GM12878 (cell line): ENCODE measurements at regions not wholly inside any gene's neighbourhood (a gene's known extent, or its start where the extent isn't known, plus 50 kb on each side); places are given as distances from the start of the nearest gene placed in this dataset.

Experiments
- ATAC-seq: fragments of 200-7000 bp; cut with Tn5 transposase; 3 replicates; pipeline ENCODE4 v1.9.1; 2020; ENCODE audit warnings: mild to moderate bottlenecking, moderate library complexity
- BruUV-seq: library from RNA; stranded (reverse); fragments of 400-500 nt; replicated peaks from 2 replicates; lab custom pipeline; 2021; lab: Mats Ljungman, UMichigan
- CTCF ChIA-PET: fragments of 300-600 bp; sonication (Branson Sonifier 250); formaldehyde crosslinking; extraction: SDS; loops from one replicate; lab custom pipeline; 2021; ENCODE audit warnings: inconsistent platforms; lab: Yijun Ruan, JAX
- POLR2A ChIA-PET: fragments of 350-600 bp; formaldehyde crosslinking; extraction: SDS; loops from one replicate; lab custom pipeline; 2021; ENCODE audit warnings: inconsistent platforms; lab: Charles Lee
- RAD21 ChIA-PET: fragments of 300-600 bp; sonication (Branson Sonifier 250); formaldehyde crosslinking; loops from one replicate; lab custom pipeline; 2023; ENCODE audit warnings: antibody characterized with exemption; ENCODE audit not compliant: unreplicated experiment; lab: Charles Lee
- SMC1A ChIA-PET: fragments of 300-600 bp; sonication (Branson Sonifier 250); formaldehyde crosslinking; loops from one replicate; lab custom pipeline; 2023; ENCODE audit not compliant: unreplicated experiment, uncharacterized antibody; lab: Charles Lee
- DNase-seq: peaks from one replicate; pipeline ENCODE4 v3.0.0-alpha.2; 2011; ENCODE audit warnings: low read depth, low spot score
- FAIRE-seq: peaks from 3 replicates; lab custom pipeline; 2011; peaks lifted over from hg19 to GRCh38; lab: Jason Lieb, UNC
- H2AFZ ChIP-seq: 2 replicates; pipeline ENCODE4 v1.6.0; 2011; ENCODE audit warnings: low read depth, low read length, control low read depth; ENCODE audit not compliant: control insufficient read depth
- H3K27ac ChIP-seq: 2 replicates; pipeline ENCODE4 v1.5.1; 2011; ENCODE audit warnings: control low read depth; ENCODE audit not compliant: control insufficient read depth, insufficient read depth
- H3K27me3 ChIP-seq, 2 experiments: replicated peaks in 1 of 2; 2 replicates each; pipeline versions ENCODE4 v1.6.0 to v1.6.1; 2011; ENCODE audit warnings: low read length in 1 of 2; ENCODE audit not compliant: control insufficient read depth in 2 of 2, insufficient read depth in 2 of 2
- H3K36me3 ChIP-seq, 2 experiments: 2 replicates each; pipeline ENCODE4 v1.5.1; 2011; ENCODE audit warnings: low read length in 1 of 2; ENCODE audit not compliant: control insufficient read depth in 2 of 2, insufficient read depth in 2 of 2
- H3K4me1 ChIP-seq: 2 replicates; pipeline ENCODE4 v1.6.1; 2011; ENCODE audit warnings: mild to moderate bottlenecking, low read length, moderate library complexity, mixed read lengths; ENCODE audit not compliant: control insufficient read depth, insufficient read depth
- H3K4me2 ChIP-seq: 2 replicates; pipeline ENCODE4 v1.6.0; 2011; ENCODE audit warnings: control low read depth; ENCODE audit not compliant: control insufficient read depth, insufficient read depth
- H3K4me3 ChIP-seq: fragments of 200-600 bp; sonication (generic); 2 replicates; pipeline ENCODE4 v1.5.1; 2016
- H3K79me2 ChIP-seq: 2 replicates; pipeline ENCODE4 v1.6.0; 2011; ENCODE audit warnings: low read length; ENCODE audit not compliant: control insufficient read depth, insufficient read depth
- H3K9ac ChIP-seq: 2 replicates; pipeline ENCODE4 v1.8.0; 2011; ENCODE audit warnings: low read length, control low read depth, mixed read lengths; ENCODE audit not compliant: control insufficient read depth, insufficient read depth
- H3K9me3 ChIP-seq: replicated peaks from 3 replicates; pipeline ENCODE4 v1.5.1; 2011; ENCODE audit warnings: mild to moderate bottlenecking, low read length; ENCODE audit not compliant: control insufficient read depth, insufficient read depth
- H4K20me1 ChIP-seq: 2 replicates; pipeline ENCODE4 v1.6.0; 2011; ENCODE audit not compliant: control insufficient read depth, insufficient read depth
- ATF3 ChIP-seq: IDR thresholded peaks from 2 replicates; pipeline ENCODE4 v1.6.1; 2011; ENCODE audit warnings: low read depth, mild to moderate bottlenecking, low read length, moderate library complexity, borderline replicate concordance; ENCODE audit errors: extremely low read depth
- BHLHE40 ChIP-seq, 2 experiments: fragments of 450-650 bp in 1 of 2; IDR thresholded peaks; 2 replicates each; pipeline ENCODE4 v1.6.1; 2011 to 2017; ENCODE audit warnings: low read depth in 2 of 2, borderline replicate concordance in 1 of 2, improper control_type of control experiment in 1 of 2, low read length in 1 of 2, mild to moderate bottlenecking in 1 of 2
- CREB1 ChIP-seq: IDR thresholded peaks from 2 replicates; pipeline ENCODE4 v1.6.1; 2012; ENCODE audit warnings: low read depth, mild to moderate bottlenecking, inconsistent platforms
- CREM ChIP-seq: IDR thresholded peaks from 2 replicates; pipeline ENCODE4 v1.6.1; 2014; ENCODE audit warnings: antibody characterized with exemption, low read depth
- CTCF ChIP-seq, 3 experiments: IDR thresholded peaks in 2 of 3; conservative IDR thresholded peaks in 1 of 3; 2 replicates each; pipeline ENCODE4 v1.5.1; 2011; ENCODE audit warnings: low read depth in 3 of 3, low read length in 3 of 3, mild to moderate bottlenecking in 3 of 3, control low read depth in 2 of 3, moderate library complexity in 2 of 3, inconsistent platforms in 1 of 3, mixed read lengths in 1 of 3; ENCODE audit not compliant: control insufficient read depth in 2 of 3, insufficient read depth in 1 of 3; ENCODE audit errors: extremely low read depth in 1 of 3
- MYC ChIP-seq: IDR thresholded peaks from 2 replicates; pipeline ENCODE4 v1.6.1; 2011; ENCODE audit warnings: mild to moderate bottlenecking, low read length, moderate library complexity, inconsistent platforms; ENCODE audit not compliant: insufficient read depth, insufficient replicate concordance, insufficient read length, severe bottlenecking
- NFIC ChIP-seq: IDR thresholded peaks from 2 replicates; pipeline ENCODE4 v1.6.1; 2012; ENCODE audit warnings: low read depth, mild to moderate bottlenecking, inconsistent platforms, low read length, moderate library complexity
- NR2C1 ChIP-seq: fragments of 450-650 bp; IDR thresholded peaks from 2 replicates; pipeline ENCODE4 v1.6.1; 2017; ENCODE audit warnings: antibody characterized with exemption, mild to moderate bottlenecking, moderate library complexity
- PAX8 ChIP-seq: fragments of 450-650 bp; IDR thresholded peaks from 2 replicates; pipeline ENCODE4 v1.6.1; 2017; ENCODE audit warnings: mild to moderate bottlenecking, moderate library complexity
- RAD21 ChIP-seq: IDR thresholded peaks from 2 replicates; pipeline ENCODE4 v1.6.1; 2011; ENCODE audit warnings: mild to moderate bottlenecking, low read depth, low read length, moderate library complexity; ENCODE audit not compliant: insufficient read depth
- RB1 ChIP-seq: fragments of 450-650 bp; formaldehyde crosslinking; IDR thresholded peaks from 2 replicates; pipeline ENCODE4 v1.6.1; 2017; ENCODE audit warnings: mild to moderate bottlenecking, borderline replicate concordance
- RBBP5 ChIP-seq: fragments of 200-600 bp; sonication (generic); conservative IDR thresholded peaks from 2 replicates; pipeline ENCODE4 v1.6.1; 2016
- RELB ChIP-seq: fragments of 450-650 bp; IDR thresholded peaks from 2 replicates; pipeline ENCODE4 v1.6.1; 2017; ENCODE audit warnings: low read depth, mild to moderate bottlenecking, moderate library complexity
- SMAD1 ChIP-seq: fragments of 450-650 bp; IDR thresholded peaks from 2 replicates; pipeline ENCODE4 v1.6.1; 2018; ENCODE audit warnings: mild to moderate bottlenecking, low read depth; ENCODE audit not compliant: partially characterized antibody
- SMAD5 ChIP-seq: IDR thresholded peaks from 2 replicates; pipeline ENCODE4 v1.6.1; 2016; ENCODE audit warnings: antibody characterized with exemption, low read depth
- SMC3 ChIP-seq: IDR thresholded peaks from 2 replicates; pipeline ENCODE4 v1.6.1; 2011; ENCODE audit warnings: low read length, improper control_type of control experiment, borderline replicate concordance
- USF2 ChIP-seq: IDR thresholded peaks from 2 replicates; pipeline ENCODE4 v1.6.1; 2011; ENCODE audit warnings: low read depth, low read length, improper control_type of control experiment, borderline replicate concordance
- WRNIP1 ChIP-seq: IDR thresholded peaks from 2 replicates; pipeline ENCODE4 v1.6.1; 2011; ENCODE audit warnings: low read depth, low read length, improper control_type of control experiment, borderline replicate concordance
- ZNF622 ChIP-seq: fragments of 450-650 bp; IDR thresholded peaks from 2 replicates; pipeline ENCODE4 v1.6.1; 2017; ENCODE audit warnings: mild to moderate bottlenecking, inconsistent platforms
- WGBS: methylation state at CpG from one replicate; pipeline ENCODE4 v1.1.6; 2016; ENCODE audit warnings: low lambda C conversion rate; ENCODE audit not compliant: insufficient replicate concordance, insufficient coverage; ENCODE audit errors: missing lambda C conversion rate; 5-methylcytosine and 5-hydroxymethylcytosine counted together
- in situ Hi-C: fragments of 300-500 bp; cut with MboI; formaldehyde crosslinking; loops from 9 replicates; pipeline ENCODE4 v1.14.3; 2018; ENCODE audit warnings: mixed read lengths
- intact Hi-C: fragments of 100-400 bp; cut with micrococcal nuclease; formaldehyde crosslinking; loops from one replicate; pipeline ENCODE4 v1.14.2; 2022; ENCODE audit not compliant: unreplicated experiment

- DNase-seq = no peak
- Histone ChIP-seq H3K27me3 (no peaks in the 10 kb centered on the region), H4K20me1 (no peaks in the 10 kb centered on the region), H3K27ac (no peak overlapping the region), H3K4me2 (no peak overlapping the region), H3K4me1 (no peaks in the 10 kb centered on the region), H3K4me3 (no peak overlapping the region), H3K79me2 (no peaks in the 10 kb centered on the region), H2AFZ (no peak overlapping the region), H3K9me3 (no peaks in the 10 kb centered on the region), H3K36me3 (no peaks in the 10 kb centered on the region), H3K9ac (no peak overlapping the region)
- POLR2A ChIA-PET = no interaction called here
- no peak for FAIRE-seq
- intact Hi-C loops (loop anchor here (10.0 kb wide), 3 partner anchors 1204 to 1744 kb away; no protein-coding TSS in a partner anchor), in situ Hi-C loops (no loop called here)
- peak; percentile 53; the same call in 2 of the 3 replicates for ATAC-seq
- no TSS peak for BruUV-seq
- 21% methylated on average over 8 of the region's 8 CpGs for WGBS
- RAD21 ChIA-PET = interaction anchor here (1.0 kb wide), 1 partner anchor 33 kb away, joined by 4 read pairs; no protein-coding TSS in a partner anchor
- SMC1A ChIA-PET = interaction anchor here (1.1 kb wide), 1 partner anchor 9 kb away, joined by 3 read pairs; no protein-coding TSS in a partner anchor
- CTCF ChIA-PET = interaction anchor here (0.7 to 4.9 kb wide), 12 partner anchors 9 to 1740 kb away, joined by 3 to 25 read pairs (median 3); no protein-coding TSS in a partner anchor
- TF ChIP-seq ZNF622 (no peak), MYC (no peak), PAX8 (no peak), CREB1 (no peak), RBBP5 (no peak), USF2 (no peak), SMAD1 (no peak), RELB (no peak), NR2C1 (no peak), RAD21 (peak; percentile 55), RB1 (no peak), CTCF (IDR thresholded peaks at IDR 0.05 in 2 of 3, conservative IDR thresholded peaks at IDR 0.05 in 1 of 3; ENCODE audit: control insufficient read depth in 2 of 3, extremely low read depth in 1 of 3, insufficient read depth in 1 of 3, low read depth in 3 of 3, low read length in 3 of 3) (peak; percentile 14 to 40 (median 28); a peak in 3 of 6 replicates), BHLHE40 (IDR thresholded peaks at IDR 0.05; ENCODE audit: borderline replicate concordance in 1 of 2, low read depth in 2 of 2, low read length in 1 of 2) (no peak), SMC3 (peak; percentile 32; the same call in 1 of the 2 replicates), CREM (no peak), NFIC (no peak), SMAD5 (no peak), WRNIP1 (no peak), ATF3 (no peak)
Measured at GRCh38 chr4:20428436-20429160, 176.9 kb downstream of the SLIT2 start.
